HUDEP-2 (cell line): ENCODE measurements at regions not wholly inside any gene's neighbourhood (a gene's known extent, or its start where the extent isn't known, plus 50 kb on each side); places are given as distances from the start of the nearest gene placed in this dataset.

Experiments
- DNase-seq, 76 experiments: peaks; one replicate each; lab custom pipeline; 2025; ENCODE audit not compliant: unreplicated experiment in 76 of 76; lab: John Stamatoyannopoulos, UW

DNA sequence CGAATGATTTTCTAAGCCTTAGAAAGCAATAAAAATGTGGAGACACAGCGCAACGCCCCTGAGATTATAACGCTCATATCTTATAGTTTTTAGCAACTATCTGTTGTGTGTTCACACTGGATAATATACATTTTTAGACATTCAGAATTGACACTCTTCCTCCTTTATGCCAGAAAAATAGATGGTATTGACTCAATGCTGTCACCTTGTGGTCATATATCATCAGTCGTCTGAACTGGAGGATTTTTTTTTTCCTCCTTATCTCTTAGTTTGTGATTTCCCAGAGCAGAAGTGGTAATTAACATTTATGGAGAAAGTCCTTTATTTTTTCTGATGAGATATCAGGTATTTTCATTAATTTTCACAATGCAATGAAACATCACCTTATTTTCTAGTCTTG is 759.6 kb downstream of the RAB28 start:
- peak in 5 of 76 experiments; percentile 1 to 15 (median 3) for DNase-seq

DNA sequence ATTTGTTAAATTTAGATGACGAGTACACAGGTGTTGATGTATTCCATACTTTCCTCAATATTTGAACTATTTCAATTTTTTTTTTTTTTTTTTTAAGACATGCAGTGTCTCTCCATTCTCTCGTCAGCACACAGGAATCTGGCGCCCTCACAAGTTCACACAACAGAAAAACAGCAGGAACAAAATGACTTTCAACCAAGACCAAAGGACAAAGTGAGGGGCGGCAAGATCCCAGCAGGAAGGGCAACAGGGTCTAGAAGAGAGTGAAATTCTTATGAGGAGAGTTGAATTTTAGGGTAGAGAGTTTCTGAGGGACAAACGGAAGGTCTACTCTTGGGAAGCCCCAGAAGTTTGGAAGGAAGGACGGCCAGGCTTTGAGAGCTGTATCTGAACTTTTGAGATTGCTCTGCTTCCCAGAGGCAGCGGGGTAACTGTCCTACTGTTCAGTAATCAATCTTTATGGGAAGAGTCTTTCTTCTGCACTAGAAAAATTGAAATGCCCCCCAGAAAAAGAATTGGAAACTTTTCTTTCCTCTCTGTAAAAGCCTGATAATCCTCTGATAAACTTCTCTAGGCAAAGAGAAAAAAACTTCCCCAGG is 760.2 kb downstream of the RAB28 start:
- no peak for DNase-seq

DNA sequence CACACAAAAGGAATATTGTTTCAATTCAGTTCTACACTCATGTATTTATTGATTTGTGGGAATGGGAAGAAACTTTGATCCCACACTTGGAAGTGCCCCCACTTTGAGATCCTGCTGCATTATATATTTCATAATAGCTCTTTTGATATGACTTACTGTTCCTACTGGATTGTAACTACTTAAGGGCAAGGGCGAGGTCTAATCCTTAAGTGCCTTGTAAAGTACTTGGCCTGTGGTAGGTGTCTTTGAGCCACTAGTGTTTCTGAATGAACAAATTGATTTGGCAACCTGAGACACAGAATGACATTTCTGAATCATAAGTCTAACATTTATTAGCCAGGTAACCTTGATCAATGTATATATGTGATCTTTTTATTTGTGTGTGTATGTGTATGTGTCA is 767.2 kb downstream of the RAB28 start:
- no peak for DNase-seq

DNA sequence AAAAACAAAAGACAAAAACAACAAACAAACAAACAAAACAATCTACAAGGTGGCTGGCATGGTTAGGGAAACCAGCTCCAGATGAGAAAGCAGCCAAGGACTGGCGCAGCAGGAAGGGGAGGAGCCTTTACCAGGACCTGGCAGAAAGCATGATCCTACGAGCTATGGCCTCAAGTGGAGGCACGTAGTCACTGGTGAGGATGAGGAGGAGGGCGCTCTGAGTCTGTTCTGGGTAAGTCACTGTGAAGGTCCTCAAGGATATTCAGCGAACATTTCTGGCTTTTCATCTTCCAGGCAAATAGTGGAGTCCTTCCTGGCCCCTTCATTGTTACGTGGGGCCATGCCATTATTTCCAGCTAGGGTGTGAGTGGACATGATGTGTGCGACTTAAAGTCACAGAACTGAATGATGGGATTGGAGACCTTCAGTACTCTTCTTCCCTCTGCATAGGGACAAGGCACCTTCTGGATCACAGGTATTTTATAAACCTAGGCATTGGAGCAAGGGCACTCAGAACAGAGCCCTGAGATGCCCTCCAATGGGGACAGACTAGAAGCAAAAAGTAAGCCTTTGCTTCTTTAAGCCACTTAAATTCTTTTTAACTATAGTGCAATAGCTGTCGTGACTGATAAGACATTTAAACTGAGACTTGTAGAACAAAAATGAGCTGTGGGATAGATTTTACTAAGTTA is 771.3 kb downstream of the RAB28 start:
- no peak for DNase-seq

DNA sequence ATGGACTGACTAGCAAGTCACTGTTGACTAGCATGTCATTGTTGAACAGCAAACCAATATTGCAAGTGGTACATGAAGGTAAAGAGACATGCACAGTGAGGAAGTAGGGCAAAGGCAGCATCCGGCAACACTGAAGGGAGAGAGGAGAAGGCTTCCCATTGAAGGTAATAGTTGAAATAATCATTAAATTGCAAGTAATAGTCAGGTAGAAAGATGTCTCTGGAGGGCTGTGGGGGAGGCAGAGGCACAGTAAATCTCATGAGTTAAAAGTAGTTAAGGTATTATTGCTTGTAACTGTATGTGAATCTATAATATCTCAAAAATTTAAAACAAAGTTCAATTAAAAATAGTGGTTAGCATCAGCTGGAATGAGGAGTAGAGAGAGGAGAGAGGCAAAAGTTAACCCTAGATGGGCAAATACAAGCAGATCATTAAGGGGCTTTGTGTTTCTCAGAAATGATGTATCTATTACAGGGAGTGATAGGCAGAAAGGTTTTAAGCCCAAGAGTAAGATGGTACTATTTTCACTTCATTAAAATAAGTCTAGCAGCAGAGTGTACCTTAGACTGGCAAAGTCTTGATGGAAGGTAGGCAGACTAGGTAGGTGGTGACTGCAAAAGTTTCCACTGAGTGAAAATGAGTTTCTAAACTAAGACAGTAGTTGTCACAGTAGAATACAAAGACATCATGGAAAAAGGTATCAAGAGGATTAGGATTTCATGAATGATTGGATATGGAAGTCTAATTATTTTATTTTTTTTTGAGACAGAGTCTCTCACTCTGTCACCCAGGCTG is 776.6 kb downstream of the RAB28 start:
- no peak for DNase-seq

DNA sequence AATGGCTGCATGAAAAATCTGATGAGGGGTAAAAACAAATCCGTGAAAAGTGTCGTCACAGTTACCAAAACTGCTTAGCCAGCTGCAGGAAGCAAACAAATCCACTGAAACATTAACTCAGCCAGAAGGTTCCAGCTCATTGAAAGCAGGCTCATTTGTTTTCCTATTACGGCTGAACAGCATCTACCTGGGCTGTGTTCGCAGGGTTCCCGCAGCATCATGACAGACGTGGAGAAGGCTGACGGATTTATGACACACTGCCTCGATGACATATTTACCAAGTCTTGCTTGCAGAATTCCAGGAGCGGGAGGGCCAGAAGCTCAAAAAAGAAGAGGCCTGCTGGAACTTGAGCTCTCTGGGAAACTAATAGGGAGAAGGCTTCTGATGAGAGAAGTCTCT is 781.1 kb downstream of the RAB28 start:
- DNase-seq, result no peak

DNA sequence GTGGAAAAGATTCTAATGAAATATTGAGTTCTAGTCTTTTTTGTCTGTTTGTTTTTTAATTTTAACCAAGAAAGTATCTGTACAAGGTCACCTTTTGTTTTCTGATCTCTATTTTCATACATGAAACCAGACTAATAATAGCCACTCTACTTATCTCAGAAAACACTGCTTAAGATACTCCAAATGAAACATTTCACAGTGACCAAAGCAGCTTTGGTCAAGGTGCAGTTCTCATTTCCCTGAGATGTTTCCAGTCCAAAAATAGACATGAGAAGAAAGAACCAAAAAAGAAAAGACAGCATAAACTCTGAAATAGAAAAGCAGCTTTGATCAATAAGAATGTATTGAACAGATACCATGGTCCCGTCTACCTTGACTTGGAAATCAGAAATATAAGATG is 782.8 kb downstream of the RAB28 start:
- DNase-seq, result no peak

DNA sequence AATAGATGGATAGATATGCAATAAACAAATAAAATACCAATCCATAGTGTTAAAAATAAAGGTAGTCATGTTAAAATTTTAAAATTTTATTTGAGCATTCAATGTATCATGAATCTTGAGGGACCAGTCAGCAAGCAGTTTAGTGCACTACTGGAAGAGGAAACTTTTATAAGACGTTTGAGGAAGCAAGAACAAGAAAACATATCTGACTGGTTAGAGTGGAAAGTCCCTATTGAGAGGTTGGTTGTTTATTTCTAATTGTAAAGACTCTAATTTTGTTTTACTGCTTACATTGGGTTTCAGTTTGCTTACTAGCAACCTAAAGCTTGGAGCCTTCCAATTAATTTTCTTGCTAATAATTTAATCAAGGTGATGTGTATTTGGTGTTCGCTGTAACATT is 786.2 kb downstream of the RAB28 start:
- no peak for DNase-seq

DNA sequence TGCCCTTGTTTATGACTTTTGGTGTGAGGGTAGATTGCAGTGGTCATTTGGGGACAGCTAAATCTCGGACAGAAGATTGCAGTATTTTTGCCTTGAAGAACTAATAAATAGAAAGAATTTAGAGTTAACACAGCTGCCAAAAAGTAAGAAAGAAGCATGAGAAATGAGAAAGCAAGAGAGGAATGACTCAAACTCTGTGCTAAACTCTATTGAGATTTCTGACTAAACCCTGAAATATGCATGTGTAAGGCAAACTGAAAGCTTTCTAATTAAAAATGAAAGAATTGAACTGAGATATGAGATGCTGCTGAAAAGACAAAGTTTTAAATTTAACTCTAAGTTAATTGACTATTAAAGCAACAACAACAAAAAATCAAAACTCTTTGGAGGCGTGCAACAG is 791.3 kb downstream of the RAB28 start:
- DNase-seq, result no peak

DNA sequence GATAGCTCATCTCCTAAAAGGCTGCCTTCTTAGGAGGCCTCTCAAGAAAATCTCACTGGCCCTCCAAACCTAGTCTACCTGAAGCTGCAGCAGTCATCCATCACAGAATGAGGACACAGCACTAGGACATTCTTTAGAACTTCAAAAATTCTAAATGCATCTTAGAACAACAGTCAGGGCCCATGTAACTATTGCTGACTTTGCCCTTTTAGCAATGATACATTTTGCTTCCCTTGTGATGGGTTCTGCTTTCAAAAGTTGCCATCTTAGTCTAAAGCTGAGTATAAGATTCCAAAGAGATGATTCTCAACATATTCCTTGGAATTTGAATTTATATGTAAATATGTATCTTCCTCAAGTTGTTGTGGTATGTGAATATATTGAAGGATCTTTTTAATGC is 793.0 kb downstream of the RAB28 start:
- no peak for DNase-seq

DNA sequence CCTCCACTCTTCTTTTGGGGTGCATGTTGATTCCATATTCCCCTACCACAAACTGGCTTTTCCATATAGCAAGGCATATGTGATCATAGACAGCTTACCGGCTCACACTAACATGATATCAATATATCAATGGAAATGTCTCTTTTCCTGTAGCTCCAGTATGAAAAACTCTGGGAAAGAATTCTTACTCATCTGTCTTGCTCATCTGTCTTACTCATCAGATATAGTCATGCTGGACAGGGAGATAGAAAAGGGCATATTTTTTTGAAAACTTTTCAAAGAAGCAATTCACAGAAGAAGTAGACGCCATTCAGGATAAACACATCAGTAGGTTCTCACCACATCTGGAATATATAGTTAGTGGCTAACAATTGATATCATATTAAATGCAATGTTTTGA is 794.7 kb downstream of the RAB28 start:
- no peak for DNase-seq

DNA sequence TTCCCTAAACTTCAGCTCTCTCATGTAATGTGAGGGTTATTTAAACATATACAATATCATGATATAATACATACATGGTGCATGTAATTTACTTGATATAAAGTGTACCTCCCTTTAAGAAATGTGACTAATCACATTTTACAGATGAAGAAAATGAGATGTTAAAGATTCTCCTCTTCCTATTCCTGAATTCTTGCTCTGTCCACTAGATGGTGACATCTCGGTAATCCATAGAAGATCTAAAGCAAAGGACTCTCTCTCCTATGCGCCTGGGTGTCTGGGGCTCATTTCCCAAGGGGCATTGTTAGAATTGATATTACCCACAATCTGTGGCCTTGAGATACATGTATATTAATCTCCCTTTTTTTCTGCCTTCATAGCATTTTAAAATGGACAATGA is 804.9 kb downstream of the RAB28 start:
- no peak for DNase-seq

DNA sequence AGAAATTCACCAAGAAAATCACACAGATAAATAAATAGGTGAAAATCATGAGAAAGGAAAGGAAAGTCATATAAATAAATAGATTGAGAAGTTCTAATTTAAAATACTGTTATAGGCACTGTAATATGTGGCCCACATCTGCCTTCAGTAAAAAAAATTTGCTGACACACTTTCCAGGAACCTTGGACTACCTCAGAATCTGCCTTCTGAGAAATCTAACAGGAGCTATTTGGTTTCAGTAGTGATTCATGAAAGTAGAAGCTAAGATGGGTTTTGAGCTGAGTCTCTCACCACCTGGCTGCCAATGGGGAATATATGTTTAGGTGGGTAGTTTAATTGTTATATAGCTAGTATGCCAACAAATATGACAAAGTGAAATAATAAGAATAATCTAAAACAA is 810.0 kb downstream of the RAB28 start:
- no peak for DNase-seq

DNA sequence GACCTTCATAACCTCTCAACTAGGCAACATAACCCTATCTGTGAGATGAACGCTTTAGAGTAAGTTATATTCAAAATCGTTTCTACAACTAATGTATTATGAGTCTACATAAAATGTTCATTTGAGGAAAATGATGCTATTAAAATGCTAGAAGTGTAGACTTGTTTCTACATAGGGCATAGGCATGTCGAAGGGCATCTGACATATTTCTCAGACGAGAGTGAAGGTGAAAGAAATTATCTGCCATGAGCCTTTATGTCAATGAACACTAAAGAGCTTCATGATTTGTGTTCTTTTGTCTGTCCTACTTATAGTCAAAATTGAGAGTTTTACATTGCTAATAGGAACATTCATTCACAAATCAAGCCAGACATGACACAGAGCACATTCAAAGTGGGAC is 811.8 kb downstream of the RAB28 start:
- no peak for DNase-seq

DNA sequence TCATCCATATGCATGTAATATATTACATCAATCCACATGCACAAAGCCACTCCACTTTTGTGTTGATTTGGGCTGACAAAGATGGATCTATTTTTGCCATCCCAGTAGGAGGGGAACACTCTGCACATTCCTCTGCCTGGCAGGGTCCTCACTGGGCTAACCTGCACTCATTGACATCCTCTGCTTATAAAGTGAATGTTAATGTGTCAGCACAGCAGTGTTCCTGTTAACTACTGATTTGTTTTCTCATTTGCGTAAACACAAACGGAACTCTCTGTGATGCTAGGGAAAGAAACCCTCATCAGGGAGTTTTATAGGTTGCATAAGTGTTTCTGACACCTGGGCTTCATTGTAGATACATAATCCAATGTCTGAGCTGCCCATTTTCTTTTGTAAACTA is 826.0 kb downstream of the RAB28 start:
- no peak for DNase-seq

DNA sequence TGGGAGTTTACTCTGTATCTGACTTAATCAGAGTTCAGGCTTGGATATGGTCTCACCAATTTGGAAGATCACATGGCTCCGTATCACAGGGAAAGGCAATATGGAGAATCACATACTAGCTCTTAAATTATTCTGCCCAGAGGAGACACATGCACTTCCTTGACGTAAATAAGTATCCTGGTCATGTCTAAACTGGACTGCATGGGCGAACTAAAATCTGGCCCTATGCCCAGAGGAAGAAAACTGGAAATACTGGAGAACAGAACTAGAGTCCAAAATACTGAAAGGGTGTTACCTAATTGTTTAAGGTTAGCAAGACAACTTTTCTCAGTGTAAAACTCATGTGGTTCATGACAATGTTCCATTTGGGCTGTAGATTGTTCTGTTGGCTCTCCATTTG is 832.3 kb downstream of the RAB28 start:
- DNase-seq, result no peak

DNA sequence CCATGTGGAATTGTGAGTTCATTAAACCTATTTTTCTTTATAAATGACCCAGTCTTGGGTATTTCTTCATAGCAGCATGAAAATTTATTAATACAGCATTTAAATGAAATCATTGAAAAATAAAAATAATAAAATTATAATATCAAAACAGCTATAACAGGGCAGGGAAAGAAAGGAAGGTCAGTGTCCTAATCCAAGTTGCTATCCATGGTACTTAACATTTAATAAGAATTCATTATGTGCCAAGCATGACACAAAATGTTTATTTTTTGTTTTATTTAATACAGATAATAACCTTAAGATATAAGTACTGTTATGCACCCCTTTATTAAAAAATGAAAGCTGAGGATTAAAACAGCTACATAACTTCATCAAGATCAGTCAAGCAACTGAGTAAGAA is 838.4 kb downstream of the RAB28 start:
- no peak for DNase-seq

DNA sequence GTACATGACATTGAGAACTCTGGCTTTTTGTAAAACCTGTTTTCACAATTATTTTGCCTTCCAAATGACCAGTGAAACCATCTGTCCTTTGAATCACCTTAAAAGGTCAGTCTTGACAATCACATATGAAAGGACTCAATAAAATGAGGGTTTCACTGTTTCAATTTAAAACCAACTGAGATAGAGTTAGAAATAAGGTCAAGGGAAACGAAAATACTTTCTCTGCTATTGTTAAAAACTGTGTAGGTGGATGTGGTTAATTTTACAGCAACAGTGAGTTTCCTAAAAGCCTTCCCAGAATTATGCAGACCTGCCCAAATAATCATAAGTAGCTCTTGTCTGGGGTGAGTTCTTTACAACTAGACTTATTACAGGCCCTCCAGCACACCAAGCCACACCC is 839.9 kb downstream of the RAB28 start:
- no peak for DNase-seq

DNA sequence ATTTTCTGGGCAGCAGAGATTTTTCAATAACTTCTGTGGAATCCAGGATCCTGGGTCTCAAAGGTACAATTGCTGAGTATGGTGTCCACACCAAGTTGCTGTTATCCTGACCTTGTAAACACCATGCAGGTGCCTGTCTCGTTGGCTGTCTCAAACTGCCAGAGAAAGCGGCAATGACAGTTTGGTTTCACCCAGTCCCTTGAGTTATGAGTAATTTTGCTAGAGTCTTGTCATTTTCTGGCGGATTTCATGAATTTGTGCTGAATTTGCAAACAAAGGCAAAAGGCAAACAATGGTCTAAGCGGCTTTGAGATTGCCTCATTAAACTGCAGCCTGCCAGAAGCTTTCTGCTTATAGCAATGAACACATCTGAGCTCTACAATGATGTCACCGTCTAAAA is 847.9 kb downstream of the RAB28 start:
- DNase-seq, result no peak

DNA sequence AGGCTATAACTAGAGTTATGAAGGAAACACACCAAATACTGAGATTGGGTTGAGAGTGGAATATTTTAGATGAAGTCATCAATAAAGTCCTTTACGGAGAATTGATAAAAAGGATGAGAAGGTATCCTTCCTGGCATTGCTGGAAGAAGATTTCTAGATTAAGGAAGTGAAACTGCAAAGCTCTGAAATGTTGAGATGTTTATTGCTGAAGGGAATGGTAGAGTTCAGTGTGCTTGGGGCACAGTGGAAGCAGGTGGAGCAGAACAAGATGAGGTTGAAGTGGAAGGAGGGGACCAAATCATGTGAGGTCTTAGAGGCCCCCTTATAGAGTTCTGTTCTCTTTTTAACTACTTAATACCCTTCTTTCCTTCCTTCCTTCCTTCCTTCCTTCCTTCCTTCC is 848.5 kb downstream of the RAB28 start:
- no peak for DNase-seq

DNA sequence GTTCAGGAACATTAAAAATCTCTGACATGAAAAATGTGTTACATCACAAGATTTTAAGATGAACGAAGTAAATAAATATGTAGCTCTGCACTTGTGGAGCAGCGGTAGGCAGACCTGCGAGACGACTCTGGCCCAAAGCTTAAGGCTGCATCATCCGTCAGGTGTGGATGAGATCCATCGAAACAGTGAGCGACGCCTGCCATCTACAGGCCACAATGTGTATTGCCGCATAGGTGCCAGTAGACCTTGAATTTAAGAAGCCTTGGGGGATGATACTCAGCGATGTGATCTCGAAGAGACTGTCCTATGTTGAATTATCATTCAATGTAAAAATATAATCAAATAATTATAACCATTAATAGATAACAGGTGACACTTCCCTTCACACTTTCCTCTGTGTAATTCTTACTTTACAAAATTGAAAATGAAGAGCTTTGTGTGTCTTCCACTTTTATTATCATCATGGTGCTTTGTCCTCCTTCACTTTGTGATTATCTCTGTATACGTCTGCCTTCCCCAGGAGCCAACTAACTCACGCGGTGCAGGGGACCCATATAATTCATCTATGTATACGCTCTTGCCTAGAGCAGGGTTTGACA is 851.0 kb downstream of the RAB28 start:
- DNase-seq, result peak in 64 of 76 experiments; percentile 0 to 79 (median 26)

DNA sequence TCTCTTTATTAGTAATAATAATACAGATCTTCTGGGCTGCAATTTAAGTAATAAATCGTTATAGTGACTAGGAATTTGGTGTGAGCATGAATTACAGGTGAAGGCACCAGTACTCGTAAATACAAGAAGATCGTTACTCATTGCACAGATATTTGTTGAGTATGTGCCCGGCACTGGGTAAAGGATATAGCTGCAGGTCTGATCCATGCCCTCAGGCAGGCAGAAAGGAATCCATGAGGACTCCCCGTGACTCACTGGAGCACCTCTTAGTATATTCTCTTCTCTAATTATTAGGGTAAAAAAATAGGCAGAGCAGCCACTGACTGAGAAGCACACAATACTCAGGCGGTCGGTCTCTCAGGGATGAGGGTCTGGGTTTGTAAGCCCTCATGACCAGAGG is 868.3 kb downstream of the RAB28 start:
- DNase-seq, result no peak
